HEK293T (cell line): ENCODE measurements at regions not wholly inside any gene's neighbourhood (a gene's known extent, or its start where the extent isn't known, plus 50 kb on each side); places are given as distances from the start of the nearest gene placed in this dataset.

Experiments used
- BHLHE40 ChIP-seq: fragments of 450-650 bp; IDR thresholded peaks from 2 replicates; pipeline ENCODE4 v1.6.1; 2016; ENCODE audit warnings: mild to moderate bottlenecking, moderate library complexity, borderline replicate concordance
- FOXA1 ChIP-seq: fragments of 450-650 bp; IDR thresholded peaks from 2 replicates; pipeline ENCODE4 v1.6.1; 2016; ENCODE audit warnings: mild to moderate bottlenecking
- FOXK2 ChIP-seq: fragments of 450-650 bp; IDR thresholded peaks from 2 replicates; pipeline ENCODE4 v1.6.1; 2016; ENCODE audit warnings: mild to moderate bottlenecking
- FOXM1 ChIP-seq: fragments of 450-650 bp; IDR thresholded peaks from 2 replicates; pipeline ENCODE4 v1.6.1; 2017; ENCODE audit warnings: mild to moderate bottlenecking, borderline replicate concordance
- HDGF ChIP-seq: fragments of 450-650 bp; IDR thresholded peaks from 2 replicates; pipeline ENCODE4 v1.6.1; 2017; ENCODE audit warnings: antibody characterized with exemption, borderline replicate concordance
- L3MBTL2 ChIP-seq: fragments of 450-650 bp; conservative IDR thresholded peaks from 2 replicates; pipeline ENCODE4 v1.6.1; 2016; ENCODE audit warnings: mild to moderate bottlenecking
- LEF1 ChIP-seq: fragments of 450-650 bp; IDR thresholded peaks from 2 replicates; pipeline ENCODE4 v1.6.1; 2017; ENCODE audit warnings: mild to moderate bottlenecking, borderline replicate concordance
- SP1 ChIP-seq: fragments of 450-650 bp; IDR thresholded peaks from 2 replicates; pipeline ENCODE4 v1.6.1; 2017
- SUZ12 ChIP-seq: fragments of 450-650 bp; IDR thresholded peaks from 2 replicates; pipeline ENCODE4 v1.6.1; 2016; ENCODE audit warnings: mild to moderate bottlenecking
- TARDBP ChIP-seq: fragments of 450-650 bp; IDR thresholded peaks from 2 replicates; pipeline ENCODE4 v1.6.1; 2016
- ZNF384 ChIP-seq: fragments of 450-650 bp; IDR thresholded peaks from 2 replicates; pipeline ENCODE4 v1.6.1; 2016

DNA sequence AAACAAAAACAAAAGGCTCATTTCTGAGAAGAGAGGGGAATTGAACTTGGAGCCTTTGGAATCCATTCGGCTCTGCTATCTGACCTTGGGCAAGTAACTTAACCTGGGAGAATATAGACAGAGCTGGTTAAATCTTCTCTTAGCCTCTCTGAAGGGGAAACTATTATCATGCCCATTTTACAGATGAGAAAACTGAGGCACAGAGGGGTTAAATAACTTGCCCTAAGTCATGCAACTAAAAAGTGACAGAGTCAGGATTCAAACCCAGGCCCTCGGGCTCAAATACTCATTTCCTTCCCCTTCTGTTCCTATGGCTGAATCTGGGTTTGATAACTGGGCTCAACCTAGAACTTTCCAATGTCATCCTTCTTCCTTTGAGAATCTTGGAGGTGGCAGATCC, 291.3 kb upstream of the MSX2 start:
- TF ChIP-seq SUZ12 (no peak), FOXK2 (no peak), BHLHE40 (no peak), FOXM1 (no peak), L3MBTL2 (no peak), SP1 (no peak), FOXA1 (no peak), ZNF384 (no peak), LEF1 (no peak), TARDBP (no peak), HDGF (no peak)
